ENCODE measurements at regions not wholly inside any gene's neighbourhood (a gene's known extent, or its start where the extent isn't known, plus 50 kb on each side); places are given as distances from the start of the nearest gene placed in this dataset.
"Not testable (repeated sequence)": the region's sequence is repeated elsewhere in the genome, so short reads cannot be mapped to it uniquely, and the experiment has no call there.

DNA sequence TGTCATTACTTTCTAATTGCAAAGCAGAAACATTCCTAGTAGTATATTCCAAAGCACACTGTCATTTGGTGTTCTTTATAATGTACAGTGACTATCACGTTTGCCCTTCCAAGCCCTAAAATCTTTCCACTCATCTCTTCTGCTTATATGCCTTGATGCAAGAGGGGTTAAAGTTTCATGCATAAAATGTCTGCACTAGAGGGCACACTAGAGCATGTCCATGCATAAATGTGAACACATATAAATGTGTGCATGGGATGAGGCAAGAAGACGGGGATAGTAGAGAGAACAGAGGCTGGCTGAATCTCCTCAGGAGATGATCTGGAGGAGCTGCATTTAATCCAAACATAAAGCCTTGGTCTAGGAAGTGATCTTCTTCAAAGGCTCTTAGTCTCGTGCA is 352.8 kb downstream of the BCL2L11 start:
- not testable (repeated sequence) for DNase-seq (ENCODE audit: low spot score)

DNA sequence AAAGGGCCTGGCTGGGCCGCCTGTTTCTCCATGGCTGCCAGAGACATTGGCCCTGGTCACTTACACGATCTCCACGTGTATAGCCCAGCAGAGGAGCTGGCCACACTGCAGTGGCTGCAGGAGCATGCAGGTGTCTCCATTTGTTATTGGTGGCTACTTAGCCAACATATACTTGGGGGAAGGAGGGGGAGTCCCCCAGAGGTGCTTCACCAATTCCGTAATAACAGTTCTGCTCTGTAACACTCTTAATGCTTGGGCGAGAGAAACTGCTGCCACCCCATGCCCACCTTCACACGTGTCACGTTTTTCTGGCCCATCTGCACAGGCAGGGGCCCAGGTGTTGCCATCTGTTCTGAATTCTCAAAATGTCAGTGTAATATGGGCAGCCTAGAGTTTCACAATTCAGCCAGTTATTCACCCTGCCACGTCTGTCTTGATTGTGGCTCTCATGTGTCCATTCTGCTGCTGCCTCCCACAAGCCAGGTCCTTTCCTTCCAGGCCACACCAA is 353.5 kb downstream of the BCL2L11 start:
- DNase-seq (ENCODE audit: low spot score) = not testable (repeated sequence)

DNA sequence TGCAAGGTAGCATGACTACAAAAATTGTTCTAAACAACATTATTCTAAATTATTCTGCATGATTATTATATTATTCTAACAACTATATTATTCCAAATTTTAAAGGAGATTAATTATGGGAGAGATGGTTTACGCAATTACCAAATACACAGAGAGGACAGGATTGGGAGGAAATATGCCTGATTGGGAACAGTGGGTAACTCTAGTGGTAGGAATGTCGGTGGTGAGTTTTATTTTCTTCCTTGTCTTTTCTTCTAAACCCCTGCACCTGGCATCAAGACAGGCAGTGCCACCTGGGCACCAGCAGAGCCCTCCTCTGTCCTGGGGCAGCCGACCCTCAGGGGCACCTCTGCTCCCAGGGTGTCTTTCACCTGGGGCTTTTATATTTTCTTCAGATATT is 357.6 kb downstream of the BCL2L11 start:
- not testable (repeated sequence) for DNase-seq (ENCODE audit: low spot score)

DNA sequence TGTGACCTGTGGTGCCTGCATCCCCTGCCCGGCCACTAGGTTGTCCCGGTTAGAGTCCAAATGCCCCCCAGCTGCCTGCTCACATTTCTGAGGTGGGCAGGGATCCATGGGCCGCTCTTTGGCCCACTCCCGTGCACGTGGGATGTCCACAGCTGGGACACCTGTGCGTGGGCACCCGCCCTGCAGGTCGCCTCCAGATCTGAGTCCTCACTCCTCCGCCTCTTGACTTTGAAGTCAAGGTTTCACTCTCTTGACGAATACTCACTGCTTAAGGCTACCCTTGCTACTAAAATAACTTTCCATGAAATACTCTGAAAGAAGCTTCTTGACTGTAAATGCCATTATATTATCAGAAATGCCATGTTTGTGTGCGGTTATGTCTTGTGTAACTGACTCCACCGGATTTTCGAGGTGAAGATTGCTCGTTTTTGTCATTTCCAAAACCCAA is 358.2 kb downstream of the BCL2L11 start:
- peak; percentile 89 for DNase-seq (ENCODE audit: low spot score)

DNA sequence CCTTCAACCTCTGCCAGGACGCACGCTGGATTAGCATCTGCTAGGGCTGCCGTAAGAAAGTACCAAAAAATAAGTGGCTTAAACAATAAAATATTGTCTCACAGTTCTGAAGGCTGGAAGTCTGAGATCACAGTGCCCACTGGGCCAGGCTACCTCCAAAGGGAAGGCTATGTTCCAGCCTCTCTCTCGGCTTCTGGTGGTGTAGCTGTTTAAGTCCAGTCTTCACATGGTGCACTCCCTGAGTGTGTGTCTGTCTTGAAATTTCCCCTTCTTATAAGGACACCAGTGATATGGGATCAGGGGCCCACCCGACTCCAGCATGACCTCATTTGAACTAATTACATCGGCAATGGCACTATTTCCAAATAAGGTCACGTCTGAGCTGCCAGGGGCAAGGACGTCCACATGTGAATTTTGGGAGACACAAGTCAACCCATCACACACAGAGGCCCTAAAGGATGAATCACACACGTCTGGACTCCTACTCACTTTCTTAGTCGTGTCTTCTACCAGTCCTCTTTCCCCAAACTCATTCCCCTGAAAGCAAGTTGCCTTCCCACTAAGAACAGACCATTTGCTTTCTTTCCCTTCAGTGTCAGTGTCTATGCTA is 359.4 kb downstream of the BCL2L11 start:
- peak; percentile 44 for DNase-seq (ENCODE audit: low spot score)

DNA sequence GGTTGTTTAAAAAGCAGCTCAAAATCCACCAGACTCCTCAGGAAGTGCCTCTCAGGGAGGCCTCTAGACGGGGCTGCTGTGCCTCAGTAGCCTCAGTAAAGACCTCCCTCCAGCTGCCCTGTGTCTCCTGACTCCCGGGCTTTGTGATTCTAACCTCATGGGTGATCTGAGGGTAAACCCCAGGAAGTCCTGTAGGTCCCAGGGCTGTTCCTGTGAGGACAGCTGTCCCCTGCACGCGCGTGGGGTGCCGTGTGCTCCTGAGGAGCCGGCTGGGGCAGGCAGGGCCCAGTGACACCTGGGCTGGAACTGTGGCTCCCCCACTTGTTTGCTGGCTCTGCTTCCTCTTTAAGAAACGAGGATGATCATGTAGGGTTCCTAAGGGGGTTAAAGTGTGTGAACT is 359.9 kb downstream of the BCL2L11 start:
- not testable (repeated sequence) for DNase-seq (ENCODE audit: low spot score)

DNA sequence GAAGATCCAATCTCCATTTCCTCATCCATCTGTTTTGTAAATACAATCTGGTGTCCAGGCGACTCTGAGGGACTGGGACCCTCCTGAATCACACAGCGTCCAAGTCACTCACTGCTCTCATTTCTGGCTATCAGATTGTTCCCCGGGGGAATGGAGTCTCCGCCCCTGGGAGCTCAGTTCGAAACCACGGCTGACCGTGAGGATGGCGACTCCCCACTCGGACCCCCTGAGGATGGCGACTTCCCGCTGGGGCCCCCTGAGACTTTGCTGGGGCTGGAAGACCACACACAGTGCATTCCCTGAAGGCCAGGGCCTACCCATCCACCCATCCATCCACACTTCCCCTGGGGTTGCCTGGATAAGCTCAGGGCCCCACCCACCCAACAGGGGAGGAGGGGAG is 360.5 kb downstream of the BCL2L11 start:
- DNase-seq (ENCODE audit: low spot score) = not testable (repeated sequence)

DNA sequence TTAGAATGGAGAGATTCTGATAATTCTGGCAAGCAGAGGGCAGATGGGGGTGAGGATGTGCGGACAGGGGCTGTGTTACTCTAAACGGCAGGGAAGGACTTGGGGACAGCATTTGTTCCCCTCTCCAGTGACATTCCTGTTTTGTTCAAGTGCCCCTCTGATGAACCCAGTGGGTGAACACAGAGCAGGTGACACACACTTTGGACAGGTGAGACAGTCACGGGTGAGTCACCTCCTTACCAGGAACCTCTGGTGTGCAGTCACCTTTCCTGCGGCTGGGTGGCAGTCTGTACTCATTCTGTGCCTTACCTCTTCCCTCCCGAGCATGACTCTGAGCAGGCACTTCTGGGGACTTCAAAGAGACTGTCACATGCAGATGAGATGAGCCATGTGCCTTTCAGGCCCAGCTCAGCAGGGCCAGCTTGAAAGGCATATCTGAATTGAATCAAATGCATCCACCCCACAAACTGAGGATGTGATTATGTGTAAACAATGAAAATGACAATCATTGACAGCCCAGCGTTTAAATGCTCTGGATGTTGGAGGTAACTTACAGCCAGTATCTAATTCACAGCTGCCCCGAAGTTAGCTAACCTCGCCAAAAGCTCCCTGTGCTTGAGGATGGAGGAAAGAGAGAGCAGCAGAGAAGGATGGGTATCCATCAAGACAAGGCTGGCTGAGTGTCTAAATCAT is 362.4 kb downstream of the BCL2L11 start:
- DNase-seq (ENCODE audit: low spot score) = not testable (repeated sequence)

DNA sequence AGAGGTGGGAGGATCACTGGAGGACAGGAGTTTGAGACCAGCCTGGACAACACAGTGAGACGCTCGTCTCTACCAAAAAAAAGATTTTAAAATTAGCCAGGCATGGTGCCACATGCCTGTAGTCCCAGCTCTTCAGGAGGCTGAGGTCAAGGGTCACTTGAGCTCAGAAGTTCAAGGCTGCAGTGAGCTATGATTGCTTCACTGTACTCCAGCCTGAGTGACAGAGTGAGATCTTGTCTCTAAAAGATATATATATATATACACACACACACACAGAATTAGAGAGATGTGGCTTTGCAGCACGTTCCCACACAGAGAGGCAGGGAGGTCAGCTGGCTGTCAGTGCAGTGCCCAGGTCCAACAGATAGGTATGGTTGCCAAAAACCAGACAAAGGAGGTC is 363.4 kb downstream of the BCL2L11 start:
- DNase-seq (ENCODE audit: low spot score) = not testable (repeated sequence)

DNA sequence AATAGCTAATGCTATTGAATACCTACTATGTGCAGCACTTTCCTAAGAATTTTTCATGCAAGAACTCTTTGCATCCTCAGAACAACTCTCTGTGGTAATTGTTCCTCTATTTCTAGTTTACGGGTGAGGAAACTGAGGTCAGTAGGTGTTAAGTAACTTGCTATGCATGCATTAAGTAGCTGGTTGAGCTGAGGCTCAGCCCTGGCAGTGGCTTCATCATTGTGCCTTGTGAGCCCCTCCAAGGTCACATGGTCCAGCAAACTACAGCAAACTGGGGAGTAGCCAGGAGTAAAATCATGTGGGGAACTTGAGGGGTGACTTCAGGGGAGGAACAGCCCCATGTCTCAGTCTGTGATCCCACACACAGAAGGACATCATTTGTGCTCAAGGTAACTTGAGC is 365.2 kb downstream of the BCL2L11 start:
- not testable (repeated sequence) for DNase-seq (ENCODE audit: low spot score)

DNA sequence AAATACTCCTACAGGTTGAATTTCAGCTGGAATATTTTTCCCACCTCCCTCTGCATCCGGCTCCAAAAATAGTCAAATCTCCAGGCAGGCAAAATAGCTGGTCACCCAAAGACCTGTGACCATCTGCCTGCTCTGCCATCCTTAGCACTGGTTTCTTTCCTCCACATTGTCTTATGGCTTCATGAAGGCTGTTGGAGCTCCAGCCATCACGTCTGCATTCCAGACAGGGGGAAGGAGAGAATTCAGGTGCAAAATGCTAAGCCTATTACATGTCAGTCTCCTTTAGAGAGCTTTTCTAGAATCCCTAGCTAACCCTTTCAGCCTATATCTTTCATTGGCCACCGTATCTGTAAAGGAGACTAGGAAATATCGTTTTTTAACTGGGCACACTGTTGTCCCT is 367.7 kb downstream of the BCL2L11 start:
- not testable (repeated sequence) for DNase-seq (ENCODE audit: low spot score)

DNA sequence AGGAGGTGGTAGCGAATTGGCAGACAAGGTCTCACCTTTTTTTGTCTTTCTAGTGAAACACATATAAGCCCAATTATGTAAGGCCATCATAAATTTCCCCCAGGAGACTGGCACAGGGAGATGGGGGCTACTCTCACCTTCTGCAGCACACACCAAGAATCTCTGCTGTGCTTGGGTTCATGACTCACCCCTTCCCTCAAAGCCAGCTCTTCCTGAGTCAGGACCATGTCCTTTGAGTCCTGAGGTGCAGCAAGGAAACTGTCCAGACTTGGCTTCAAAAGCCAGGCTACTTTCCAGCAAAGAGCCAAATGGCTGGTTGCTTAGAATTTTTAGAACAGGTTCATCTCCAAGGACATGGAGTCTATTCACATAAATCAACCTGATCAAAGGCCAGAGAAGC is 368.7 kb downstream of the BCL2L11 start:
- DNase-seq (ENCODE audit: low spot score) = not testable (repeated sequence)

DNA sequence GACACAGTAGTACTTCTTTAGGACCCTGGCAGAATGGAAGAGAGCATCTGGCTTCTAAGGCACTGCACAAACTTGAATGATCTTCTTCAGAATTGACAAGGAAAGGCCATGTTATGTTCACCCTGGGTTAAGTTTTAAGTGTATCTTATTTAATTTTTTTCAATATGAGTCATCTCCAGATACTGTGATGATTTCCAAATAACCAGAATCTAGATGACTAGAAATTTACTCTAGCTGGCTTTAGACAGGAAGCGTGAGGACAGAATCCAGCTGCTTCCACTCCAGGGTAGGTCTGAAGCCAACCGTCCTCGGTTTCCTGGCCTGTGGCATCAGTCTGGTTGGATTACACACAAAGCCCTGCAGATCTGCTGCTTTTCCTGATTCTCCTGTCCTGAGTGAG is 370.5 kb downstream of the BCL2L11 start:
- not testable (repeated sequence) for DNase-seq (ENCODE audit: low spot score)

DNA sequence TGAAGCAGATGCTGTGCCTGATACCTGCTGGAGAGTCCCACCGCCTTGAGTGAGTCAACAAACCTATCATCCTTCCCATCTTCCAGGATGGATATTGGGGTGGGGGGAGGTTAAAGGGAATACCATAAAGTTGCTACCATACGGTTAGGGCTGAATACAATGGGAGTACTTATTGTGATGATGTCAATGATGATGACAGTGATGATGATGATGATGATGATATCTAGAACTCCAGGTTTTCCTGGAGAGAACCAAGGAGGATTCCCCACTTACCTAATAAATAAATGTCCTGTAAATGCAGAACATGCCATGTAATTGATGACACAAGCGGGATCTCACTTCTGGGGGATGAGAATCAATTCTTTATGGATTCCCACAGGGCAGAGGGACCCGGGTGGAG is 370.9 kb downstream of the BCL2L11 start:
- not testable (repeated sequence) for DNase-seq (ENCODE audit: low spot score)

DNA sequence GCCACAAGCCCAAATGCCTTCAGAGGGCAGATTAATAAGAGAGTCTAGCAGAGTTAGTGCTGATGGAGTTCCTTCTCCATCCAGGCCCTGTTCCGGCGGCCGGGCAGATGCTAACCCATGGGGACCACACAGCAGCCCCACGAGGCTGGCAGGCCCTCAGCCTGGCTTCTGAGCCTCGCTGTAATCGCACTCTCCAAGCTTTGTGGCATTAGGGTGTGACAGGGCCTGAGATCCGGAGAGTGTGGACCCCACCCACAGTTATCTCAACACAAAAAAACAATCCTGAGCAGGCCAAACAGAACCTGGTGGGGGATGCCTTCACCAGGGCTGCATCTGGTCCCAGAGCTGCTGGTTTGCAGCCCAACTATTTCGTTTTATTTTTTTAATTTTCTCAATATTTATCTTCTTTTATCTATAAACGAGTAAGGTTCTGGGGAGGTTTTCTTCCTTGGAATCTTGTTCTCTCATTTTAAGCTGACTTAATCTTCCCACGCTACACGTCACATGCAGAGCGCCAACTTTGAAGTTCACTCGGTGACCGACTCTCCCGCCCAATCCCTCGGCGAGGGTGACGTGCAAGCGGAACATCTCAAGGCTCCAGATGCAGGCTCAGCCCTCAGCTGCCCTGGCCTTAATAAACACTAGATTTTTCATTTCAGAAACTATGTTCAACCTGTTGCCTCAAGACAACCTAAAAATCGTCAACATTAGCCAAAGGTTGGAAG is 372.4 kb downstream of the BCL2L11 start:
- DNase-seq (ENCODE audit: low spot score) = not testable (repeated sequence)

DNA sequence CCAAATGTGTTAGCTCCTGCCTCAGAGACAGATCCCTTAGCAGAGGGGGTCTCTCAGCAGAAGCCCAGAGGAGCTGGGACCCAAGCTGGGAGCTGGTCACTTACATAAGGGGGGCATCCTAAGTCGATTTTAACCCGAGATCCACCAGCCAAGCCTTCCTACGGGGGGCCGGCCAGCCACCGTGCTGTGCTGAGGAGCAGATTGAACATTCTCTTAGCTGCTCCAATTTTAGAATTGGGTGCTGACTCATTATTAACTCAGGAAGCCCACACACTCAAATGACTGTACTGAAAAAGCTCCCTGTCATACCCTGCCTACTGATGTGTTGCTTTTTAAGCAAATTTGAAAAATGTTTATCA is 373.0 kb downstream of the BCL2L11 start:
- not testable (repeated sequence) for DNase-seq (ENCODE audit: low spot score)

DNA sequence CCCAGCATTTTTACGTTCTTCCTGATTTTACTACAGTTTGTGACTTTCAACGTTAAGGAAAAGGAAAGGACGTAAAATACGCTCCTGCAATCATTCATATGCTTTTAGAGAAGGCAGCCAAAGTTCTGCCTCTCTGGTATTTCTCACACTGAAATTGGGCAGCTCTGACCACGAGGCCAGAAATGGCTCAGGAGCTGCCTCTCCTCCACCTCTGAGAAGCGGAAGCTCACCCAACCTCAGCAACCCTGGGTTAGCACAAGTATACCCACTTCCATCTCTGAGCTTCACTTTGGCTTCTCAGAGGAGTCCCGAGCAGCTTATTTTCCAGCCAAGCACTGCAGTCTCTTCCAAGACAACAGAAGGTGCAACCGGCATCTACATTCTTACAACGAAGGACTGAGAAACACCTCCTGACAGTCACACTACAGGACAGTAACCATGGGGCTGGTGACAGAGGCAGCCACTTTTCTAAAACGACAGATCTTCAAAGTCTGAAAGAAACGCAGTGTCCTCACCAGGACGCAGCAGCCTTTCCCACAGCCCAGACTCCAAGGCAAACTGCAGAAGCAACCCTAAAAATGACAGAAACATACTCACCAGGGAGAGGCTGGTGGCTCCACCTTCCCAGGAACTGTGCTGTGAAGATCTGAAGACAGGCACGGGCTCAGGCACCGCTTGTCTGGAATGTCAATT is 373.7 kb downstream of the BCL2L11 start:
- DNase-seq (ENCODE audit: low spot score) = peak; percentile 57

DNA sequence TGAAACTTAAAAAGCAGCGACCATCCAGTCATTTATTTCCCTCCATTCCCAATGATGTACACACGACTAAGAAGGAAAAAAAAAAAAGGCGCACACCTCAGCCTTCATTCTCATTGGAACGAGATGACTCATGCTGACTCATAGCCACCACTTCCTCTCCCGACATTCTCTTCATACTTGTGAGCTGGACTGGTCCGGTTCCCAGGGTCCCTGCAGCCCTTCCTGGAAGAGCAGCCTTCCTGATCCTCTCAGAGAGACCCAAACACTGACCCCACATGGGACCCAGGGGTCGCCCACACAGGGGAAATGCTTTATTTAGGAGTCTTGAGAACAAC is 374.2 kb downstream of the BCL2L11 start:
- not testable (repeated sequence) for DNase-seq (ENCODE audit: low spot score)

DNA sequence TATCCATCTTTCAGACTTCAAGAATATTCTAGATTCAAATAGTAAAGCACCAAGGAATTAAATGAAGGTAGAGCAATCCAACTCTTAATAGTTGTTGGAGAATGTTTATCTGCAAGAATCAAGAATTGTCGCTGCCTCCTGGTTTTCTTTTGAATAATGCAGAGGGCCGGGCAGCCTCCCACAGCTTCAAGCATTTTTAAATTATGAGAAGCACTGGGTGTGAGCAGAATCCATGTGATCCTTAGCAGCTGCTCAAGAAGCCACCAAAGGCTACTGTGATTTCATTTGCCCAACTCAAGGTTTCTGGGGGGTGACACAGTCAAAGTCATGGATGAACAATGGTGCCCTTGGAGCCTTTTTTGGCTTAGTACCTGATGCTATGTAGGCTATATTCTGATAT is 374.9 kb downstream of the BCL2L11 start:
- DNase-seq (ENCODE audit: low spot score) = not testable (repeated sequence)

DNA sequence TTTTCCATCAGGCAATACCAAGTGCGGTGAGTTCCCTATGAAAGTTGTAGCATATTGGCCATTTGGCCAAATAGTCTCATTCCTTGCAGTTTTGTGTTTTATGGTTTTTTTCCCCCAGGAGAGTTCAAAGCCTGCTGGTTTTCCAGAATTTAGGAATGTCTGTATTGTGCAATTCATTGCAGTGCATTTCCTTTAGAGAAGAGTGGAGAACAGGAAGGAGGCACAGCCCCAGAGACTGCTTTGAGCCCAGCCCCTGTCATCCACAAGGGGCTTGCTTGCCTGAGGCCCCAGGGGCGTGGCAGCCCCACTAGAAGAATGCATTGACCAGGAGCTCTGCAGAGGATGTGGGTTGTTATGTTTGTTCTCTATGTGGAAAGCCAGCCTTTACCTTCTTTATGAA is 375.5 kb downstream of the BCL2L11 start:
- DNase-seq (ENCODE audit: low spot score) = not testable (repeated sequence)

DNA sequence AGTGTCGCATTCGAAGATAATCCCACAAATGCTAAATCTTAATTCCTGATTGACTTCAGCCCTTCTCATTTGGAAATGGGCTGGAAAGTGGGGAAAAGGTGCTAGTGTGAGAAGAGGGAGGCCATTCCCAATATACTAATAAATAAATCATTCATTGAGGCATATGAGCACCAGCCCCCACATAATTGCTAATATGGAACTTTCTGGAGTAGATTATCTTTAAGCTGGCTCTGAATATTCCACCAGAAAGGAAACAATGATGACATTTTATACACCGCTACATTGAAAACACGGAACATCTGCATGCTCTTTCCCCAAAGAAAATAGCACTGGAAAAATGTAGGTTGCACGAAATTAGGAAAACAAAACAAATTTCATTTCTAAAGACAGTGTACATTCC is 376.1 kb downstream of the BCL2L11 start:
- DNase-seq (ENCODE audit: low spot score) = not testable (repeated sequence)

DNA sequence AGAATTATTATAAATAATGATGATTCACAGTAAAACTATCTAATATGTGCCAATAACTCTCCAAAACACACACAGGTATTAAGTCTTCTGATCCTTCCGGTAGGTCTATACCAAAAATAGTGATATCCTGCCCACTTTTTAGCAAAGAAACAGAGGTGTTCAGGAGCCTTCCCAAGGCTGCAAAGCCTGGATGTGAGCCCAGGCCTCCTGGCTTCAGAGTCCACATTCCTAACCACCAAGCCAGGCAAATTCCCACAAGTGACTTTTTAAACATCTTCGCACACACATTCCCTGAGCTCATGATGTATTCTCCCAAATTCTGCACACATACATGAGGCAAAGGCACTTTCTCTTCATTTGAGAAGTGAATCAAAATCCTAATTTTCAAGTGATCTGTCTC is 376.6 kb downstream of the BCL2L11 start:
- not testable (repeated sequence) for DNase-seq (ENCODE audit: low spot score)

Measured in activated CD4-positive, alpha-beta T cell treated with anti-CD3 and anti-CD28 coated beads, Interleukin-2, Interleukin-4, amounts not matched to agents 100 ng/mL and 50 ng/mL, durations not matched to agents 16 hours and 8 hours (primary cell).